Posterior cingulate gyrus (tissue), 11 donors: ENCODE measurements at regions not wholly inside any gene's neighbourhood (a gene's known extent, or its start where the extent isn't known, plus 50 kb on each side); places are given as distances from the start of the nearest gene placed in this dataset.

ENCODE experiments used
- DNase-seq, 10 donors: peaks; one replicate each; pipeline versions ENCODE4 v3.0.0 to v3.0.0-alpha.2; 2020 to 2021; ENCODE audit warnings: mixed read lengths in 3 of 10
- intact Hi-C: fragments of 100-400 bp; cut with DNase I; formaldehyde crosslinking; loops from one replicate; pipeline ENCODE4 v1.15.1; 2023

GRCh38 chr16:77590707-77591106 is 131.6 kb upstream of the NUDT7 start:
- intact Hi-C loops: no loop called here
- DNase-seq: no peak

- intact Hi-C loops: no loop called here
Observed at GRCh38 chr16:77591347-77591746, 131.0 kb upstream of the NUDT7 start.

GRCh38 chr16:77592021-77592420 is 130.3 kb upstream of the NUDT7 start:
- no peak for DNase-seq
- intact Hi-C loops: no loop called here

More at GRCh38 chr16:77591347-77591746, 131.0 kb upstream of the NUDT7 start:
- no peak for DNase-seq

- no peak for DNase-seq
- intact Hi-C loops: no loop called here
Observed at GRCh38 chr16:77594057-77594456, 128.3 kb upstream of the NUDT7 start.

- intact Hi-C loops: no loop called here
- no peak for DNase-seq
Observed at GRCh38 chr16:77594799-77595596, 127.3 kb upstream of the NUDT7 start.

- no peak for DNase-seq
- intact Hi-C loops: no loop called here
Observed at GRCh38 chr16:77596261-77596660, 126.1 kb upstream of the NUDT7 start.

GRCh38 chr16:77599793-77600415 is 122.4 kb upstream of the NUDT7 start:
- DNase-seq: peak in 3 of 10 donors; percentile 10 to 37 (median 30)
- intact Hi-C loops: no loop called here

GRCh38 chr16:77600555-77600954 is 121.8 kb upstream of the NUDT7 start:
- no peak for DNase-seq
- intact Hi-C loops: no loop called here

GRCh38 chr16:77603656-77604055 is 118.7 kb upstream of the NUDT7 start:
- intact Hi-C loops: no loop called here
- no peak for DNase-seq

GRCh38 chr16:77610496-77610895 is 111.8 kb upstream of the NUDT7 start:
- intact Hi-C loops: no loop called here
- no peak for DNase-seq

- no peak for DNase-seq
- intact Hi-C loops: no loop called here
Observed at GRCh38 chr16:77611386-77611785, 110.9 kb upstream of the NUDT7 start.

- DNase-seq: no peak
- intact Hi-C loops: no loop called here
Observed at GRCh38 chr16:77612596-77612995, 109.7 kb upstream of the NUDT7 start.

GRCh38 chr16:77613095-77613494 is 109.2 kb upstream of the NUDT7 start:
- DNase-seq: no peak
- intact Hi-C loops: no loop called here

- intact Hi-C loops: no loop called here
Observed at GRCh38 chr16:77617553-77617952, 104.8 kb upstream of the NUDT7 start.

GRCh38 chr16:77617996-77618395 is 104.3 kb upstream of the NUDT7 start:
- intact Hi-C loops: no loop called here
- no peak for DNase-seq

More at GRCh38 chr16:77617553-77617952, 104.8 kb upstream of the NUDT7 start:
- DNase-seq: no peak

- intact Hi-C loops: no loop called here
- DNase-seq: no peak
Observed at GRCh38 chr16:77618951-77619350, 103.4 kb upstream of the NUDT7 start.

GRCh38 chr16:77624085-77624484 is 98.2 kb upstream of the NUDT7 start:
- no peak for DNase-seq
- intact Hi-C loops: no loop called here

GRCh38 chr16:77636615-77637014 is 85.7 kb upstream of the NUDT7 start:
- intact Hi-C loops: no loop called here
- peak in 1 of 10 donors; percentile 27 for DNase-seq

- DNase-seq: no peak
- intact Hi-C loops: no loop called here
Observed at GRCh38 chr16:77637940-77638339, 84.4 kb upstream of the NUDT7 start.

GRCh38 chr16:77643176-77643575 is 79.1 kb upstream of the NUDT7 start:
- DNase-seq: no peak
- intact Hi-C loops: no loop called here

GRCh38 chr16:77645764-77646163 is 76.5 kb upstream of the NUDT7 start:
- DNase-seq: no peak
- intact Hi-C loops: no loop called here

GRCh38 chr16:77647726-77648125 is 74.6 kb upstream of the NUDT7 start:
- intact Hi-C loops: no loop called here
- no peak for DNase-seq
